ENCODE measurements at regions not wholly inside any gene's neighbourhood (a gene's known extent, or its start where the extent isn't known, plus 50 kb on each side); places are given as distances from the start of the nearest gene placed in this dataset.

DNA sequence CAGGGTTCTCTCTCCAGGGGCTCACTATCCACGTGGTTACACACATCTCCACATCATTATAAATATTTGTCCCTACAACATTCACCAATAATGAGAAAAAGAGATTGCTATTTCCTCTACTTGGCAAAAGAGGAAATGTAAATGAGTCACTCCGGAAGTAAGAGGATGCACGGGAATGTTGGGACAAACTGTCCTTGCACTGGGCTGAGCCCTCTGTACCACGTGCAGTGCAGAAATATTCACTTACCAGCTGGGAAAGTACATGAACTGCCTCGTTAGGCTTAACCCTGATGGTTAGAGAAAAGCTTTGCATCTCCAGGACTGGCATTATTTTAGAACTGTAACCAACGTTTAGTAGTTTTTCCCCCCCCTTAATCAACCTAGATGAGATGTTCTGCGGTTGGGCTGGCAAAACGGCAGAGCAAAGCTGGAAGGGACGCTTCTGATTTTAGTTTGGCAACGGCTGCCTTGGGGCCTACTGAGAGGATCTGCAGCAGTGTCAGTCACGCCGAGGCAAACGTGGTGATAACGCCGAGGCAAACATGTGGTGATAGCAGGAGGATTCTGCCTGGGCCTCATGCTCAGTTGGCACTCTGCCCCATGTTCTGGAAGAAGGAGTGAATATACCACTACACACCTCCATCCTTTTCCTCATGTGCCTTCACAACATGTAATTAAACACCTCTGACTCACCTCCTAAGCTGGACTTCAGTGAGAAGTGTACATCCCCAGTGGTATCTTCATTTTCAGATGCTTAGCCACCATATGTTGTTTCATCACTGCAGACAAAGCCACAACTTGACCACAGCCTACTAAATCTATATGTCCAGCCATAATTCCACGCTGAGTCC lies 661.4 kb upstream of the KLF4 start:
- intact Hi-C loops (cut with micrococcal nuclease) = loop anchor here (1.0 kb wide), 3 partner anchors 95 to 661 kb away; no protein-coding TSS in a partner anchor
- BruUV-seq (replicated peaks) = TSS peak; percentile 36
- H3K79me2 ChIP-seq (ENCODE audit: control insufficient read depth, insufficient read depth, low read length) = no peaks in the 10 kb centered on the region

More for the DNA sequence above, 661.4 kb upstream of the KLF4 start:
- H2AFZ ChIP-seq (ENCODE audit: low read depth, low read length) = peak overlapping the region; percentile 3
- H3K36me3 ChIP-seq (ENCODE audit: control insufficient read depth in 2 of 2, extremely low read depth in 1 of 2, insufficient read depth in 2 of 2, low read length in 2 of 2) = no peaks in the 10 kb centered on the region
- H3K4me1 ChIP-seq (ENCODE audit: control insufficient read depth, extremely low read depth, insufficient read depth, low read length) = peaks cover 28% of the 10 kb centered on the region
- TF ChIP-seq POLR2A (IDR thresholded peaks at IDR 0.05; ENCODE audit: low read depth, low read length) (no peak), GATA2 (IDR thresholded peaks at IDR 0.05; ENCODE audit: insufficient read depth, insufficient read length, low read depth, low read length) (peak; percentile 49), POLR2AphosphoS5 (IDR thresholded peaks at IDR 0.05; ENCODE audit: insufficient read depth, low read depth, low read length) (peak; percentile 89), MYC (IDR thresholded peaks at IDR 0.05; ENCODE audit: low read depth, low read length) (peak; percentile 98), JUN (IDR thresholded peaks at IDR 0.05; ENCODE audit: borderline replicate concordance, insufficient read depth, insufficient read length, low read depth) (peak; percentile 99), FOS (IDR thresholded peaks at IDR 0.05; ENCODE audit: borderline replicate concordance, insufficient read depth, low read length) (peak; percentile 94), EZH2 (IDR thresholded peaks at IDR 0.05; ENCODE audit: borderline replicate concordance, low read depth, low read length, severe bottlenecking) (no peak)
- TF ChIP-seq, protein P1, sequence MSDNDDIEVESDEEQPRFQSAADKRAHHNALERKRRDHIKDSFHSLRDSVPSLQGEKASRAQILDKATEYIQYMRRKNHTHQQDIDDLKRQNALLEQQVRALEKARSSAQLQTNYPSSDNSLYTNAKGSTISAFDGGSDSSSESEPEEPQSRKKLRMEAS (IDR thresholded peaks at IDR 0.05; ENCODE audit: insufficient read depth, insufficient read length) = peak; percentile 95
- TF ChIP-seq, protein P2, sequence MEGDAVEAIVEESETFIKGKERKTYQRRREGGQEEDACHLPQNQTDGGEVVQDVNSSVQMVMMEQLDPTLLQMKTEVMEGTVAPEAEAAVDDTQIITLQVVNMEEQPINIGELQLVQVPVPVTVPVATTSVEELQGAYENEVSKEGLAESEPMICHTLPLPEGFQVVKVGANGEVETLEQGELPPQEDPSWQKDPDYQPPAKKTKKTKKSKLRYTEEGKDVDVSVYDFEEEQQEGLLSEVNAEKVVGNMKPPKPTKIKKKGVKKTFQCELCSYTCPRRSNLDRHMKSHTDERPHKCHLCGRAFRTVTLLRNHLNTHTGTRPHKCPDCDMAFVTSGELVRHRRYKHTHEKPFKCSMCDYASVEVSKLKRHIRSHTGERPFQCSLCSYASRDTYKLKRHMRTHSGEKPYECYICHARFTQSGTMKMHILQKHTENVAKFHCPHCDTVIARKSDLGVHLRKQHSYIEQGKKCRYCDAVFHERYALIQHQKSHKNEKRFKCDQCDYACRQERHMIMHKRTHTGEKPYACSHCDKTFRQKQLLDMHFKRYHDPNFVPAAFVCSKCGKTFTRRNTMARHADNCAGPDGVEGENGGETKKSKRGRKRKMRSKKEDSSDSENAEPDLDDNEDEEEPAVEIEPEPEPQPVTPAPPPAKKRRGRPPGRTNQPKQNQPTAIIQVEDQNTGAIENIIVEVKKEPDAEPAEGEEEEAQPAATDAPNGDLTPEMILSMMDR (IDR thresholded peaks at IDR 0.05; ENCODE audit: extremely low read depth in 1 of 2, insufficient read depth in 1 of 2, low read depth in 1 of 2, low read length in 2 of 2) = no peak
- H3K4me3 ChIP-seq (replicated peaks in 1 of 3; ENCODE audit: insufficient read depth in 1 of 3, low read depth in 1 of 3, low read length in 3 of 3) = no peak overlapping the region
- H4K20me1 ChIP-seq (replicated peaks; ENCODE audit: control insufficient read depth, extremely low read depth, insufficient read depth, low read length) = no peaks in the 10 kb centered on the region
- ChIA-PET CTCF (interaction anchor here (1.2 to 2.2 kb wide), 3 partner anchors 9 to 28 kb away, joined by 3 to 5 read pairs (median 4); no protein-coding TSS in a partner anchor), POLR2A (interaction anchor here (0.7 kb wide), 1 partner anchor 1014 kb away, joined by 3 read pairs; no protein-coding TSS in a partner anchor)
- no peaks in the 10 kb centered on the region for H3K9me3 ChIP-seq (replicated peaks; ENCODE audit: control insufficient read depth, insufficient read depth, low read length)
- dilution Hi-C loops (cut with MboI; ENCODE audit: extremely low pct_ligation_motif_present, low sequenced_read_pairs) = no loop called here
- peak overlapping the region; percentile 83 for H3K27ac ChIP-seq (ENCODE audit: insufficient read depth, low read depth, low read length)
- DNase-seq (ENCODE audit: low read depth, low spot score) (peak; percentile 87), FAIRE-seq (peak; percentile 88)
- H3K9me1 ChIP-seq (replicated peaks; ENCODE audit: control insufficient read depth, extremely low read depth, insufficient read depth, low read length) = no peaks in the 10 kb centered on the region
- H3K4me2 ChIP-seq (ENCODE audit: insufficient read depth, low read length) = peak overlapping the region; percentile 66
- H3K9ac ChIP-seq (replicated peaks; ENCODE audit: extremely low read depth, insufficient read depth, low read length) = peak overlapping the region; percentile 30
- no peaks in the 10 kb centered on the region for H3K27me3 ChIP-seq (ENCODE audit: control insufficient read depth in 2 of 2, insufficient read depth in 2 of 2, low read length in 2 of 2)

All from endothelial cell of umbilical vein (primary cell).